T-helper 1 cell (primary cell): ENCODE measurements at regions not wholly inside any gene's neighbourhood (a gene's known extent, or its start where the extent isn't known, plus 50 kb on each side); places are given as distances from the start of the nearest gene placed in this dataset.

Experiments used
- DNase-seq, 5 donors: peaks; one replicate each; pipeline ENCODE4 v3.0.0-alpha.2; 2012 to 2020

GRCh38 chr18:76544511-76545345, 49.7 kb upstream of the ZNF516 start:
- no peak for DNase-seq
